ENCODE measurements at regions not wholly inside any gene's neighbourhood (a gene's known extent, or its start where the extent isn't known, plus 50 kb on each side); places are given as distances from the start of the nearest gene placed in this dataset.

DNA sequence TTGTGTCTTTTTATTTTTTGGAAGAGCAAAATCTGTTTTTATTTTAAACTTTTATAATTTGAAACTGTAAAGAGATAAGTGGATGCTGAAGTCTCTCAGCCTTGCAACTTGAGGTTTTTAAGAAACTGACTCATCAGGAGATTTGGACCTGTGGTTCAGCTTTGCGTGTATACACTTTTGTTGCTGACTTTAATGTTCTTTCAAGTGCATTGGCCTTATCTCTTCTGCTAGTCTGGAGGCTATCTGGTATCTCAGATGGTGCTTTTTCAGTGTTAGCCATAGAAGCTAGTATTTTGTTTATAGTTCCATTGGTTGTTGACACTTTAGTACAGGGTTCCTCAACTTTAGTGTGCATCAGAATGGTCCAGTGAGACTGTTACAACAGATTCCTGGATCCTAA, 504.0 kb upstream of the SPTLC3 start:
- Histone ChIP-seq H3K27ac (replicated peaks) (no peak overlapping the region), H3K27me3 (ENCODE audit: insufficient read depth, poor library complexity, severe bottlenecking) (no peaks in the 10 kb centered on the region), H3K4me3 (replicated peaks; ENCODE audit: insufficient read depth, low read length) (no peak overlapping the region)
- no peak for DNase-seq (ENCODE audit: low read depth in 1 of 2, low spot score in 1 of 2)
- TF ChIP-seq CTCF (IDR thresholded peaks at IDR 0.05; ENCODE audit: insufficient read depth, low read length), result no peak
- TF ChIP-seq, protein P1, sequence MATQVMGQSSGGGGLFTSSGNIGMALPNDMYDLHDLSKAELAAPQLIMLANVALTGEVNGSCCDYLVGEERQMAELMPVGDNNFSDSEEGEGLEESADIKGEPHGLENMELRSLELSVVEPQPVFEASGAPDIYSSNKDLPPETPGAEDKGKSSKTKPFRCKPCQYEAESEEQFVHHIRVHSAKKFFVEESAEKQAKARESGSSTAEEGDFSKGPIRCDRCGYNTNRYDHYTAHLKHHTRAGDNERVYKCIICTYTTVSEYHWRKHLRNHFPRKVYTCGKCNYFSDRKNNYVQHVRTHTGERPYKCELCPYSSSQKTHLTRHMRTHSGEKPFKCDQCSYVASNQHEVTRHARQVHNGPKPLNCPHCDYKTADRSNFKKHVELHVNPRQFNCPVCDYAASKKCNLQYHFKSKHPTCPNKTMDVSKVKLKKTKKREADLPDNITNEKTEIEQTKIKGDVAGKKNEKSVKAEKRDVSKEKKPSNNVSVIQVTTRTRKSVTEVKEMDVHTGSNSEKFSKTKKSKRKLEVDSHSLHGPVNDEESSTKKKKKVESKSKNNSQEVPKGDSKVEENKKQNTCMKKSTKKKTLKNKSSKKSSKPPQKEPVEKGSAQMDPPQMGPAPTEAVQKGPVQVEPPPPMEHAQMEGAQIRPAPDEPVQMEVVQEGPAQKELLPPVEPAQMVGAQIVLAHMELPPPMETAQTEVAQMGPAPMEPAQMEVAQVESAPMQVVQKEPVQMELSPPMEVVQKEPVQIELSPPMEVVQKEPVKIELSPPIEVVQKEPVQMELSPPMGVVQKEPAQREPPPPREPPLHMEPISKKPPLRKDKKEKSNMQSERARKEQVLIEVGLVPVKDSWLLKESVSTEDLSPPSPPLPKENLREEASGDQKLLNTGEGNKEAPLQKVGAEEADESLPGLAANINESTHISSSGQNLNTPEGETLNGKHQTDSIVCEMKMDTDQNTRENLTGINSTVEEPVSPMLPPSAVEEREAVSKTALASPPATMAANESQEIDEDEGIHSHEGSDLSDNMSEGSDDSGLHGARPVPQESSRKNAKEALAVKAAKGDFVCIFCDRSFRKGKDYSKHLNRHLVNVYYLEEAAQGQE (IDR thresholded peaks at IDR 0.05; ENCODE audit: insufficient replicate concordance, low read depth), result no peak
- TF ChIP-seq SPI1 (IDR thresholded peaks at IDR 0.05; ENCODE audit: borderline replicate concordance, low read depth), result no peak
- TF ChIP-seq POLR2AphosphoS5 (IDR thresholded peaks at IDR 0.05; ENCODE audit: low read depth), result no peak
- no peak for TF ChIP-seq GABPA (IDR thresholded peaks at IDR 0.05; ENCODE audit: low read depth)

- no peaks in the 10 kb centered on the region for H3K27me3 ChIP-seq (ENCODE audit: insufficient read depth, poor library complexity, severe bottlenecking)
- DNase-seq (ENCODE audit: low read depth in 1 of 2, low spot score in 1 of 2), result no peak
- TF ChIP-seq, protein P1 (IDR thresholded peaks at IDR 0.05; ENCODE audit: insufficient replicate concordance, low read depth), result no peak
- no peak for TF ChIP-seq SPI1 (IDR thresholded peaks at IDR 0.05; ENCODE audit: borderline replicate concordance, low read depth)
- TF ChIP-seq GABPA (IDR thresholded peaks at IDR 0.05; ENCODE audit: low read depth), result no peak
- no peak for TF ChIP-seq POLR2AphosphoS5 (IDR thresholded peaks at IDR 0.05; ENCODE audit: low read depth)
- TF ChIP-seq CTCF (IDR thresholded peaks at IDR 0.05; ENCODE audit: insufficient read depth, low read length), result no peak
- H3K27ac ChIP-seq (replicated peaks), result no peak overlapping the region
- no peak overlapping the region for H3K4me3 ChIP-seq (replicated peaks; ENCODE audit: insufficient read depth, low read length)
Observed at GRCh38 chr20:12511499-12511898, 497.3 kb upstream of the SPTLC3 start.

DNA sequence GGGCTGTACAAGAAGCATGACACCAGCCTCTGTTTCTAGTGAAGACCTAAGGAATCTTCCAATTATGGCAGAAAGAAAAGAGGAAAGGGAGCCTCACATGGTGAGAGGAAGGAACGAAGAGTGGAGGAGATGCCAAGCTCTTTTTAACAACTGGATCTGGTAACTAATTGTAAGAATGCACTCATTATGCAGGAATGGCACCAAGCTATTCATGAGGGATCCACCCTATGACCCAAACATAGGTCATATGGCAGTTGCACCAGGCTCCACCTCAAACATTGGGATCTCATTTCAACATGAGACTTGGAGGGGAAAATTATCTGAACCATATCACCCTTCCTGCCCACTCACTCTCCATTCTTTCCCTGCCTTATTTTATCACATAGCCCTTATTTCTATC, 496.0 kb upstream of the SPTLC3 start:
- TF ChIP-seq, protein P1 (IDR thresholded peaks at IDR 0.05; ENCODE audit: insufficient replicate concordance, low read depth), result no peak
- H3K27ac ChIP-seq (replicated peaks), result no peak overlapping the region
- no peak for DNase-seq (ENCODE audit: low read depth in 1 of 2, low spot score in 1 of 2)
- H3K27me3 ChIP-seq (ENCODE audit: insufficient read depth, poor library complexity, severe bottlenecking), result no peaks in the 10 kb centered on the region
- no peak overlapping the region for H3K4me3 ChIP-seq (replicated peaks; ENCODE audit: insufficient read depth, low read length)

- Histone ChIP-seq H3K27ac (replicated peaks) (no peak overlapping the region), H3K4me3 (replicated peaks; ENCODE audit: insufficient read depth, low read length) (no peak overlapping the region), H3K27me3 (ENCODE audit: insufficient read depth, poor library complexity, severe bottlenecking) (no peaks in the 10 kb centered on the region)
- TF ChIP-seq SPI1 (IDR thresholded peaks at IDR 0.05; ENCODE audit: borderline replicate concordance, low read depth), result no peak
- TF ChIP-seq GABPA (IDR thresholded peaks at IDR 0.05; ENCODE audit: low read depth), result no peak
- TF ChIP-seq POLR2AphosphoS5 (IDR thresholded peaks at IDR 0.05; ENCODE audit: low read depth), result no peak
- TF ChIP-seq CTCF (IDR thresholded peaks at IDR 0.05; ENCODE audit: insufficient read depth, low read length), result no peak
- TF ChIP-seq, protein P1 (IDR thresholded peaks at IDR 0.05; ENCODE audit: insufficient replicate concordance, low read depth), result no peak
- DNase-seq (ENCODE audit: low read depth in 1 of 2, low spot score in 1 of 2), result no peak
Observed at GRCh38 chr20:12528104-12528503, 480.7 kb upstream of the SPTLC3 start.

All from HL-60 (cell line).